Hepatocyte (in vitro differentiated cells): ENCODE measurements at regions not wholly inside any gene's neighbourhood (a gene's known extent, or its start where the extent isn't known, plus 50 kb on each side); places are given as distances from the start of the nearest gene placed in this dataset.

Source experiments
- DNase-seq: peaks from one replicate; pipeline ENCODE4 v3.0.0-alpha.2; 2016; ENCODE audit warnings: low spot score
- H2AFZ ChIP-seq: fragments of 200-600 bp; sonication (generic); 2 replicates; pipeline ENCODE4 v1.6.0; 2016; ENCODE audit warnings: antibody characterized with exemption, mild to moderate bottlenecking
- H3K27ac ChIP-seq: fragments of 200-600 bp; sonication (generic); 2 replicates; pipeline ENCODE4 v1.5.1; 2016; ENCODE audit warnings: mild to moderate bottlenecking
- H3K27me3 ChIP-seq: fragments of 200-600 bp; sonication (generic); 2 replicates; pipeline ENCODE4 v1.6.1; 2016
- H3K36me3 ChIP-seq: fragments of 200-600 bp; sonication (generic); replicated peaks from 2 replicates; pipeline ENCODE4 v1.5.1; 2016; ENCODE audit warnings: low read depth; ENCODE audit not compliant: insufficient read depth
- H3K4me1 ChIP-seq: fragments of 200-600 bp; sonication (generic); 2 replicates; pipeline ENCODE4 v1.5.1; 2016; ENCODE audit warnings: mild to moderate bottlenecking, moderate library complexity; ENCODE audit not compliant: insufficient read depth
- H3K4me2 ChIP-seq: fragments of 200-600 bp; sonication (generic); 2 replicates; pipeline ENCODE4 v1.6.0; 2016
- H3K4me3 ChIP-seq: fragments of 200-600 bp; sonication (generic); 2 replicates; pipeline ENCODE4 v1.5.1; 2016; ENCODE audit warnings: mild to moderate bottlenecking
- H3K79me2 ChIP-seq: fragments of 200-600 bp; sonication (generic); 2 replicates; pipeline ENCODE4 v1.6.0; 2017; ENCODE audit warnings: mild to moderate bottlenecking
- H3K9me2 ChIP-seq: fragments of 200-600 bp; sonication (generic); replicated peaks from 2 replicates; pipeline ENCODE4 v1.6.0; 2017; ENCODE audit warnings: mild to moderate bottlenecking; ENCODE audit not compliant: insufficient read depth
- H3K9me3 ChIP-seq: fragments of 200-600 bp; sonication (generic); 2 replicates; pipeline ENCODE4 v1.5.1; 2016; ENCODE audit warnings: low read depth, mild to moderate bottlenecking
- H4K20me1 ChIP-seq: fragments of 200-600 bp; sonication (generic); 2 replicates; pipeline ENCODE4 v1.6.0; 2016; ENCODE audit warnings: mild to moderate bottlenecking; ENCODE audit not compliant: insufficient read depth, poor library complexity, severe bottlenecking
- EZH2 ChIP-seq: fragments of 200-600 bp; sonication (generic); IDR thresholded peaks from 2 replicates; pipeline ENCODE4 v1.6.1; 2016; ENCODE audit warnings: antibody characterized with exemption, mild to moderate bottlenecking, borderline replicate concordance
- EZH2phosphoT487 ChIP-seq: fragments of 200-600 bp; sonication (generic); IDR thresholded peaks from one replicate; pipeline ENCODE4 v1.6.1; 2018; ENCODE audit warnings: antibody characterized with exemption, mild to moderate bottlenecking, low read depth, moderate library complexity; ENCODE audit not compliant: unreplicated experiment, severe bottlenecking
- WGBS: methylation state at CpG from one replicate; pipeline ENCODE4 v1.1.6; 2016; ENCODE audit warnings: low lambda C conversion rate; ENCODE audit errors: missing lambda C conversion rate; 5-methylcytosine and 5-hydroxymethylcytosine counted together
- TF ChIP-seq, protein P1 (sequence below): fragments of 200-600 bp; sonication (generic); IDR thresholded peaks from 2 replicates; pipeline ENCODE4 v1.5.1; 2016; ENCODE audit warnings: antibody characterized with exemption, mild to moderate bottlenecking; ENCODE audit not compliant: poor library complexity

GRCh38 chr14:49191380-49191779, 394.8 kb downstream of the RPS29 start:
- Histone ChIP-seq H4K20me1 (no peaks in the 10 kb centered on the region), H3K27me3 (no peaks in the 10 kb centered on the region), H3K4me3 (no peak overlapping the region), H3K4me2 (no peak overlapping the region), H3K9me2 (no peaks in the 10 kb centered on the region), H3K4me1 (no peaks in the 10 kb centered on the region), H2AFZ (no peak overlapping the region), H3K27ac (no peak overlapping the region), H3K79me2 (no peaks in the 10 kb centered on the region), H3K9me3 (no peaks in the 10 kb centered on the region), H3K36me3 (no peaks in the 10 kb centered on the region)
- no peak for TF ChIP-seq EZH2phosphoT487
- TF ChIP-seq, protein P1, sequence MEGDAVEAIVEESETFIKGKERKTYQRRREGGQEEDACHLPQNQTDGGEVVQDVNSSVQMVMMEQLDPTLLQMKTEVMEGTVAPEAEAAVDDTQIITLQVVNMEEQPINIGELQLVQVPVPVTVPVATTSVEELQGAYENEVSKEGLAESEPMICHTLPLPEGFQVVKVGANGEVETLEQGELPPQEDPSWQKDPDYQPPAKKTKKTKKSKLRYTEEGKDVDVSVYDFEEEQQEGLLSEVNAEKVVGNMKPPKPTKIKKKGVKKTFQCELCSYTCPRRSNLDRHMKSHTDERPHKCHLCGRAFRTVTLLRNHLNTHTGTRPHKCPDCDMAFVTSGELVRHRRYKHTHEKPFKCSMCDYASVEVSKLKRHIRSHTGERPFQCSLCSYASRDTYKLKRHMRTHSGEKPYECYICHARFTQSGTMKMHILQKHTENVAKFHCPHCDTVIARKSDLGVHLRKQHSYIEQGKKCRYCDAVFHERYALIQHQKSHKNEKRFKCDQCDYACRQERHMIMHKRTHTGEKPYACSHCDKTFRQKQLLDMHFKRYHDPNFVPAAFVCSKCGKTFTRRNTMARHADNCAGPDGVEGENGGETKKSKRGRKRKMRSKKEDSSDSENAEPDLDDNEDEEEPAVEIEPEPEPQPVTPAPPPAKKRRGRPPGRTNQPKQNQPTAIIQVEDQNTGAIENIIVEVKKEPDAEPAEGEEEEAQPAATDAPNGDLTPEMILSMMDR: no peak
- TF ChIP-seq EZH2: no peak
- WGBS: 75% methylated on average over 5 of the region's 5 CpGs
- DNase-seq: no peak

GRCh38 chr14:49189375-49189774, 396.8 kb downstream of the RPS29 start:
- Histone ChIP-seq H3K9me3 (no peaks in the 10 kb centered on the region), H3K4me1 (no peaks in the 10 kb centered on the region), H4K20me1 (no peaks in the 10 kb centered on the region), H2AFZ (no peak overlapping the region), H3K27me3 (no peaks in the 10 kb centered on the region), H3K79me2 (no peaks in the 10 kb centered on the region), H3K9me2 (no peaks in the 10 kb centered on the region), H3K4me3 (no peak overlapping the region), H3K27ac (no peak overlapping the region), H3K4me2 (no peak overlapping the region), H3K36me3 (no peaks in the 10 kb centered on the region)
- WGBS: 38% methylated on average over 1 of the region's 1 CpG
- no peak for DNase-seq
- TF ChIP-seq, protein P1: no peak
- no peak for TF ChIP-seq EZH2phosphoT487
- no peak for TF ChIP-seq EZH2

GRCh38 chr14:49187799-49188198, 398.4 kb downstream of the RPS29 start:
- H3K4me3 ChIP-seq: no peak overlapping the region
- H3K27ac ChIP-seq: no peak overlapping the region
- WGBS: 87% methylated on average over 4 of the region's 4 CpGs
- H3K36me3 ChIP-seq: no peaks in the 10 kb centered on the region
- no peak for DNase-seq
- TF ChIP-seq EZH2 (no peak), EZH2phosphoT487 (no peak)
- TF ChIP-seq, protein P1: no peak
- no peaks in the 10 kb centered on the region for H3K4me1 ChIP-seq
- no peaks in the 10 kb centered on the region for H3K79me2 ChIP-seq
- H3K9me3 ChIP-seq: no peaks in the 10 kb centered on the region
- H3K27me3 ChIP-seq: no peaks in the 10 kb centered on the region
- H3K4me2 ChIP-seq: no peak overlapping the region
- H2AFZ ChIP-seq: no peak overlapping the region
- H3K9me2 ChIP-seq: no peaks in the 10 kb centered on the region
- H4K20me1 ChIP-seq: no peaks in the 10 kb centered on the region

- Histone ChIP-seq H3K4me1 (no peaks in the 10 kb centered on the region), H3K36me3 (no peaks in the 10 kb centered on the region), H4K20me1 (no peaks in the 10 kb centered on the region), H3K4me2 (no peak overlapping the region), H3K79me2 (no peaks in the 10 kb centered on the region), H3K9me2 (no peaks in the 10 kb centered on the region), H2AFZ (no peak overlapping the region), H3K27me3 (no peaks in the 10 kb centered on the region), H3K27ac (no peak overlapping the region), H3K9me3 (no peaks in the 10 kb centered on the region), H3K4me3 (no peak overlapping the region)
- 23% methylated on average over 3 of the region's 3 CpGs for WGBS
- peak; percentile 84 for DNase-seq
- TF ChIP-seq EZH2: no peak
- TF ChIP-seq, protein P1: peak; percentile 69
These were observed 412.3 kb downstream of the RPS29 start for GRCh38 chr14:49173765-49174373.
